Stomach (tissue), 8 donors: ENCODE measurements at regions not wholly inside any gene's neighbourhood (a gene's known extent, or its start where the extent isn't known, plus 50 kb on each side); places are given as distances from the start of the nearest gene placed in this dataset.

Experiments
- DNase-seq, 2 donors: peaks; one replicate each; pipeline versions ENCODE4 v3.0.0 to v3.0.0-alpha.2; 2013 to 2019
- H3K27ac ChIP-seq, 5 donors: fragments of 200-600 bp in 4 of 5; sonication (generic) in 4 of 5; one replicate each; pipeline ENCODE4 v1.5.1; 2013 to 2019; ENCODE audit warnings: mild to moderate bottlenecking in 1 of 5, moderate library complexity in 1 of 5
- H3K27me3 ChIP-seq, 3 donors: fragments of 200-600 bp; sonication (generic); one replicate each; pipeline ENCODE4 v1.5.1; 2017 to 2019; ENCODE audit warnings: mixed run types in 1 of 3
- H3K36me3 ChIP-seq, 4 donors: fragments of 200-600 bp; sonication (generic); 1 replicate in 3 of 4; 2 replicates in 1 of 4; pipeline ENCODE4 v1.5.1; 2016 to 2019
- H3K4me1 ChIP-seq, 4 donors: fragments of 200-600 bp; sonication (generic); one replicate each; pipeline ENCODE4 v1.5.1; 2016 to 2019
- H3K4me3 ChIP-seq, 4 donors: fragments of 200-600 bp; sonication (generic) in 3 of 4; one replicate each; pipeline ENCODE4 v1.5.1; 2016 to 2019; ENCODE audit warnings: mild to moderate bottlenecking in 1 of 4
- H3K9me3 ChIP-seq, 4 donors: fragments of 200-600 bp; sonication (generic); one replicate each; pipeline ENCODE4 v1.5.1; 2016 to 2019
- CTCF ChIP-seq, 7 experiments: fragments of 450-650 bp in 4 of 7; fragments of 200-600 bp in 3 of 7; sonication (generic) in 3 of 7; IDR thresholded peaks; one replicate each; pipeline ENCODE4 v1.5.1; 2016 to 2019; ENCODE audit warnings: antibody characterized with exemption in 7 of 7, control low read depth in 2 of 7, mild to moderate bottlenecking in 1 of 7
- EP300 ChIP-seq: sonication (generic); formaldehyde crosslinking; IDR thresholded peaks from one replicate; pipeline ENCODE4 v1.6.1; 2017; ENCODE audit warnings: antibody characterized with exemption
- POLR2A ChIP-seq, 4 donors: fragments of 450-650 bp; IDR thresholded peaks; one replicate each; pipeline ENCODE4 v1.6.1; 2016; ENCODE audit warnings: antibody characterized with exemption in 4 of 4, control low read depth in 2 of 4, mild to moderate bottlenecking in 1 of 4, moderate library complexity in 1 of 4
- POLR2AphosphoS5 ChIP-seq, 3 donors: sonication (generic); formaldehyde crosslinking; IDR thresholded peaks; one replicate each; pipeline ENCODE4 v1.6.1; 2016; ENCODE audit warnings: antibody characterized with exemption in 3 of 3
- WGBS, 5 donors: extraction: QIAGEN DNeasy Blood & Tissue Kit in 3 of 5; methylation state at CpG; one replicate each; pipeline versions ENCODE4 v1.1.5 to v1.1.7; 2013 to 2018; 5-methylcytosine and 5-hydroxymethylcytosine counted together
- intact Hi-C: fragments of 100-400 bp; cut with DNase I; formaldehyde crosslinking; loops from one replicate; pipeline ENCODE4 v1.15.1; 2023; ENCODE audit warnings: low total_unique reads
- small RNA-seq, 4 donors: library from RNA; depleted of rRNA; stranded (forward); fragments of <200 nt; gene quantifications; one replicate each; pipeline ENCODE3, GENCODE V24; 2016
- donor health status: healthy with polysubstance abuse.
- donor health status: Bipolar disorder and iron deficiency.
- donor health status: healthy.

- 83 to 96% (median 88%) methylated on average over 13 to 18 of the region's 18 CpGs for WGBS, 5 donors
- Histone ChIP-seq H3K27ac (no peak overlapping the region), H3K36me3 (no peaks in the 10 kb centered on the region), H3K4me3 (no peak overlapping the region), H3K27me3 (no peaks in the 10 kb centered on the region), H3K4me1 (no peaks in the 10 kb centered on the region), H3K9me3 (no peaks in the 10 kb centered on the region)
- TF ChIP-seq CTCF (IDR thresholded peaks at IDR 0.05) (no peak), POLR2A (IDR thresholded peaks at IDR 0.05) (no peak), EP300 (no peak), POLR2AphosphoS5 (IDR thresholded peaks at IDR 0.05) (no peak)
- intact Hi-C loops = no loop called here
- no peak for DNase-seq
Measured at GRCh38 chrX:146259207-146259606, 441.6 kb downstream of the SLITRK2 start.

- 44 to 65% (median 48%) methylated on average over 8 of the region's 8 CpGs for WGBS, 5 donors
- H3K27me3 ChIP-seq = no peaks in the 10 kb centered on the region
- no peak for TF ChIP-seq POLR2A (IDR thresholded peaks at IDR 0.05)
- no peak for TF ChIP-seq POLR2AphosphoS5 (IDR thresholded peaks at IDR 0.05)
- TF ChIP-seq EP300 = no peak
- no peak for TF ChIP-seq CTCF (IDR thresholded peaks at IDR 0.05)
- H3K4me3 ChIP-seq = no peak overlapping the region
- intact Hi-C loops = no loop called here
- H3K27ac ChIP-seq = no peak overlapping the region
- no peaks in the 10 kb centered on the region for H3K4me1 ChIP-seq
- no peaks in the 10 kb centered on the region for H3K36me3 ChIP-seq
- H3K9me3 ChIP-seq = peaks cover 0 to 4% (median 0%) of the 10 kb centered on the region in 4 donors
- DNase-seq = peak in 1 of 2 donors; percentile 4
Measured at GRCh38 chrX:146264763-146265375, 447.2 kb downstream of the SLITRK2 start.

- Histone ChIP-seq H3K27ac (no peak overlapping the region), H3K4me1 (no peaks in the 10 kb centered on the region), H3K4me3 (no peak overlapping the region), H3K36me3 (no peaks in the 10 kb centered on the region), H3K9me3 (peaks cover 0 to 3% (median 0%) of the 10 kb centered on the region in 4 donors), H3K27me3 (no peaks in the 10 kb centered on the region)
- WGBS, 5 donors = 0 to 57% (median 21%) methylated on average over 2 of the region's 2 CpGs
- TF ChIP-seq POLR2A (IDR thresholded peaks at IDR 0.05) (no peak), EP300 (no peak), POLR2AphosphoS5 (IDR thresholded peaks at IDR 0.05) (no peak), CTCF (IDR thresholded peaks at IDR 0.05) (no peak)
- DNase-seq = peak in 1 of 2 donors; percentile 30
- intact Hi-C loops = no loop called here
Measured at GRCh38 chrX:146278381-146278780, 460.8 kb downstream of the SLITRK2 start.

Small RNA genes lying in the stretch of these regions (small RNA-seq; reads per million reads assigned to genes)
- gene MIR888 = 0 to 0.31 (median 0.10) reads per million in 4 donors
- 0 reads per million in 4 donors for gene MIR890
- gene MIR891A = 0.68 to 2.3 (median 1.6) reads per million in 4 donors
- gene MIR891B = 0 reads per million in 4 donors
- gene MIR892A = 0 to 0.15 (median 0) reads per million in 4 donors
- 0 reads per million in 4 donors for gene MIR892B
- 0 reads per million in 4 donors for gene MIR892C
